H1 (cell line): ENCODE measurements at regions not wholly inside any gene's neighbourhood (a gene's known extent, or its start where the extent isn't known, plus 50 kb on each side); places are given as distances from the start of the nearest gene placed in this dataset.

ENCODE experiments used
- CREB1 ChIP-seq: IDR thresholded peaks from 2 replicates; pipeline ENCODE4 v1.6.1; 2012; ENCODE audit warnings: inconsistent platforms
- USF2 ChIP-seq: IDR thresholded peaks from 2 replicates; pipeline ENCODE4 v1.6.1; 2011; ENCODE audit warnings: low read length, improper control_type of control experiment

DNA sequence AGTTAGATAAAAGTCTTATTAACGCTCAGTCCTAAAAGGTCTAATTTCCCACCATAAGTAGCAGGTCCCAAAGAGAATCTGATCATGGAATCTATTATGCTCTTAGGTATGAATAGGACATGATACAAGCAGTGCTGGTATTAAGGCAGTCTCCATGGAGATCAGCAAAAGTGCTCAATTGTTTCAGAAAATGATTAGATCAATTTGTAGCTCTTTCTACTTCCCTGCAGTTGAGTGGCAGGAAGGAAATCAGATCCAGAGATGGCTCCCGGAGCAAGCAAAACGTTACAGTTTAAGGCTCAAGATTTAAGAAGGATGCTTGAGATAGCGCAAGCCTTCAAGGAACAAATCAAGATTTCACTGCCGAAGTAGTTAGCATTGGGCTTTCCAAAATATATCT, 205.7 kb downstream of the DRD1 start (continued):
- no peak for TF ChIP-seq USF2
- TF ChIP-seq CREB1 = no peak
